ENCODE measurements at regions not wholly inside any gene's neighbourhood (a gene's known extent, or its start where the extent isn't known, plus 50 kb on each side); places are given as distances from the start of the nearest gene placed in this dataset.
"Not testable (repeated sequence)": the region's sequence is repeated elsewhere in the genome, so short reads cannot be mapped to it uniquely, and the experiment has no call there.

DNA sequence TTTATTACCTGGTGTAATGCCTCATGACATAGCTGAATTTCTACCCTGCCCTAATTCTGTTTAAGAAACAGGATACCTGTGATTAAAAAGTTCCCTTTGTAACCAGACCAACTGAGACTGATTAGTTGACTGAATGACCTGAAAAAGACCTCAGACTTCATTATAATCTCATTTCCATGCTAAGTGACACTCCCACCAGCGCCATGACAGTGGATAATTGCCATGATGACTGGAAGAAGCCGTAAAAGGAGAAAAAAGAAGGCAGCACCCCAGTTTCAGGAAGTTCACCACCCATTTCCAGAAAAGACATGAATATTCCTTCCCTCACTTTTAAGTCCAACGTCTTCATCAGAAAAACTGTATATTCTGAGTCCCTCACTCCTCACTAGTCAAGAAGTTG, 125.6 kb upstream of the HS3ST4 start:
- intact Hi-C loops (cut with micrococcal nuclease), result no loop called here
- H3K4me1 Mint-ChIP-seq, result no peaks in the 10 kb centered on the region
- POLR2A ChIA-PET (ENCODE audit: partially characterized antibody), result no interaction called here
- no peaks in the 10 kb centered on the region for H3K36me3 ChIP-seq (ENCODE audit: insufficient read depth, low read length)
- peaks cover 0 to 7% (median 2%) of the 10 kb centered on the region in 8 donors for H3K9me3 Mint-ChIP-seq
- H3K4me1 ChIP-seq (ENCODE audit: insufficient read depth, low read length), result no peaks in the 10 kb centered on the region
- no peak overlapping the region for H3K27ac Mint-ChIP-seq
- H3K4me3 ChIP-seq (ENCODE audit: low read length in 2 of 2), result no peak overlapping the region
- no peaks in the 10 kb centered on the region for H3K9me3 ChIP-seq (ENCODE audit: control insufficient read depth in 1 of 2, low read length in 2 of 2)
- H3K27me3 ChIP-seq (ENCODE audit: insufficient read depth, low read length), result no peaks in the 10 kb centered on the region
- H3K27me3 Mint-ChIP-seq, result no peaks in the 10 kb centered on the region
- CTCF ChIA-PET (ENCODE audit: partially characterized antibody), result no interaction called here
- no peak for DNase-seq
- H3K4me3 Mint-ChIP-seq, result no peak overlapping the region
- no peaks in the 10 kb centered on the region for H3K36me3 Mint-ChIP-seq
- H3K27ac ChIP-seq (ENCODE audit: low read depth, low read length), result no peak overlapping the region

DNA sequence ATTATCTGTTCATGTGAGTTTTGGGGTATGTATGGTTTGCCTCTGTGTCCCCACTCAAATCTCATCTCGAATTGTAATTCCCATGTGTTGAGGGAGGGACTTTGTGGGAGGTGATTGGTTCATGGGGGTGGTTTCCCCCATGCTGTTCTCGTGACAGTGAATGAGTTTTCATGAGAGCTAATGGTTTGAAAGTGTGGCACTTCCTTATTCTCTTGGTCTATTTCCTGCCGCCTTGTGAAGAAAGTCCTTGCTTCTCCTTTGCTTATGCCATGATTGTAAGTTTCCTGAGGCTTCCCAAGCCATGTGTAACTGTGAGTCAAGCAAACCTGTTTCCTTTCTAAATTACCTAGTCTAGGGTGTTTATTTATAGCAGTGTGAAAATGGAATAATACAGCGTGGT, 128.1 kb upstream of the HS3ST4 start:
- DNase-seq, result no peak
- no peaks in the 10 kb centered on the region for H3K27me3 ChIP-seq (ENCODE audit: insufficient read depth, low read length)
- no peak overlapping the region for H3K27ac ChIP-seq (ENCODE audit: low read depth, low read length)
- H3K36me3 ChIP-seq (ENCODE audit: insufficient read depth, low read length), result no peaks in the 10 kb centered on the region
- ChIA-PET POLR2A (ENCODE audit: partially characterized antibody) (no interaction called here), CTCF (ENCODE audit: partially characterized antibody) (no interaction called here)
- Mint-ChIP-seq H3K9me3 (peaks cover 4 to 26% (median 7%) of the 10 kb centered on the region in 8 donors), H3K27me3 (no peaks in the 10 kb centered on the region), H3K4me3 (no peak overlapping the region), H3K4me1 (no peaks in the 10 kb centered on the region), H3K27ac (no peak overlapping the region), H3K36me3 (no peaks in the 10 kb centered on the region)
- H3K4me1 ChIP-seq (ENCODE audit: insufficient read depth, low read length), result no peaks in the 10 kb centered on the region
- intact Hi-C loops (cut with micrococcal nuclease), result no loop called here
- no peak overlapping the region for H3K4me3 ChIP-seq (ENCODE audit: low read length in 2 of 2)
- H3K9me3 ChIP-seq (ENCODE audit: control insufficient read depth in 1 of 2, low read length in 2 of 2), result no peaks in the 10 kb centered on the region

DNA sequence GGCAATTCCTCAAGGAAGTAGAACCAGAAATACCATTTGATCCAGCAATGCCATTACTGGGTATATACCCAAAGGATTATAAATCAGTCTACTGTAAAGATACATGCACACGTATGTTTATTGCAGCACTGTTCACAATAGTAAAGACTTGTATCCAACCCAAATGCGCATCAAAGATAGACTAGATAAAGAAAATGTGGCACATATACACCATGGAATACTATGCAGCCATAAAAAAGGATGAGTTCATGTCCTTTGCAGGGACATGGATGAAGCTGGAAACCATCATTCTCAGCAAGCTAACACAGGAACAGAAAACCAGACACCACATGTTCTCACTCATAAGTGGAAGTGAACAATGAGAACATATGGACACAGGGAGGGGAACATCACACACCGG, 130.0 kb upstream of the HS3ST4 start:
- H3K27me3 Mint-ChIP-seq; H3K9me3 ChIP-seq (ENCODE audit: control insufficient read depth in 1 of 2, low read length in 2 of 2); H3K4me3 Mint-ChIP-seq; H3K4me3 ChIP-seq (ENCODE audit: low read length in 2 of 2); intact Hi-C loops (cut with micrococcal nuclease); H3K27ac ChIP-seq (ENCODE audit: low read depth, low read length); H3K4me1 Mint-ChIP-seq; H3K27me3 ChIP-seq (ENCODE audit: insufficient read depth, low read length); H3K36me3 ChIP-seq (ENCODE audit: insufficient read depth, low read length); CTCF ChIA-PET (ENCODE audit: partially characterized antibody); POLR2A ChIA-PET (ENCODE audit: partially characterized antibody); H3K27ac Mint-ChIP-seq; H3K4me1 ChIP-seq (ENCODE audit: insufficient read depth, low read length); H3K36me3 Mint-ChIP-seq; DNase-seq: not testable (repeated sequence)
- H3K9me3 Mint-ChIP-seq, result peaks cover 6 to 31% (median 12%) of the 10 kb centered on the region in 8 donors

DNA sequence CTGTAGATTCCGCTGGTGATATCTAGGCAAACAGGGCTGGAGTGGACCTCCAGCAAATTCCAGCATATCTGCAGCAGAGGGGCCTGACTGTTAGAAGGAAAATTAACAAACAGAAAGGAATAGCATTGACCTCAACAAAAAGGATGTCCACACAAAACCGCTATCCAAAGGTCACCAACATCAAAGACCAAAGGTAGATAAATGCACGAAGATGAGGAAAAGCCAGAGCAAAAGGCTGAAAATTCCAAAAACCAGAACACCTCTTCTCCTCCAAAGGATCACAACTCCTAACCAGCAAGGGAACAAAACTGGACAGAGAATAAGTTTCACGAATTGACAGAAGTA, 134.8 kb upstream of the HS3ST4 start:
- Mint-ChIP-seq H3K27me3 (peaks cover 8 to 13% of the 10 kb centered on the region in 2 donors), H3K9me3 (peaks cover 7 to 31% (median 15%) of the 10 kb centered on the region in 8 donors)
- intact Hi-C loops (cut with micrococcal nuclease); H3K4me1 Mint-ChIP-seq; H3K9me3 ChIP-seq (ENCODE audit: control insufficient read depth in 1 of 2, low read length in 2 of 2); DNase-seq; H3K4me3 ChIP-seq (ENCODE audit: low read length in 2 of 2); CTCF ChIA-PET (ENCODE audit: partially characterized antibody); H3K36me3 Mint-ChIP-seq; POLR2A ChIA-PET (ENCODE audit: partially characterized antibody); H3K4me1 ChIP-seq (ENCODE audit: insufficient read depth, low read length); H3K27me3 ChIP-seq (ENCODE audit: insufficient read depth, low read length); H3K4me3 Mint-ChIP-seq; H3K36me3 ChIP-seq (ENCODE audit: insufficient read depth, low read length); H3K27ac Mint-ChIP-seq; H3K27ac ChIP-seq (ENCODE audit: low read depth, low read length): not testable (repeated sequence)

DNA sequence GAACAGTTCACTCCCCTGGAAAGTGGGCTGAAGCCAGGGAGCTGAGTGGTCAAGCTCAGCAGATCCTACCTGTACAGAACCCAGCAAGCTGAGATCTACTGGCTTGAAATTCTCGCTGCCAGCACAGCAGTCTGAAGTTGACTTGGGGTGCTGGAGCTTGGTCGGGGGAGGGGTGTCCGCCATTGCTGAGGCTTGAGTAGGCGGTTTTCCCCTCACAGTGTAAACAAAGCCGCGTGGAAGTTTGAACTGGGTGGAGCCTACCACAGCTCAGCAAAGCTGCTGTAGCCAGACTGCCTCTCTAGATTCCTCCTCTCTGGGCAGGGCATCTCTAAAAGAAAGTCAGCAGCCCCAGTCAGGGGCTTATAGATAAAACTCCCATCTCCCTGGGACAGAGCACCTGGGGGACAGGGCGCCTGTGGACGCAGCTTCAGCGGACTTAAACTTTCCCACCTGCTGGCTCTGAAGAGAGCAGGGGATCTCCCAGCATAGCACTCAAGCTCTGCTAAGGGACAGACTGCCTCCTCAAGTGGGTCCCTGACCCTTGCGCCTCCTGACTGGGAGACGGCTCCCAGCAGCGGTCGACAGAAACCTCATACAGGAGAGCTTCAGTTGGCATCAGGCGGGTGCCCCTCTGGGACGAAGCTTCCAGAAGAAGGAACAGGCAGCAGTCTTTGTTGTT, 135.3 kb upstream of the HS3ST4 start:
- H3K4me1 ChIP-seq (ENCODE audit: insufficient read depth, low read length); H3K27ac ChIP-seq (ENCODE audit: low read depth, low read length); H3K4me3 ChIP-seq (ENCODE audit: low read length in 2 of 2); DNase-seq; CTCF ChIA-PET (ENCODE audit: partially characterized antibody); H3K27me3 ChIP-seq (ENCODE audit: insufficient read depth, low read length); intact Hi-C loops (cut with micrococcal nuclease); H3K4me1 Mint-ChIP-seq; POLR2A ChIA-PET (ENCODE audit: partially characterized antibody); H3K27ac Mint-ChIP-seq; H3K36me3 Mint-ChIP-seq; H3K4me3 Mint-ChIP-seq; H3K36me3 ChIP-seq (ENCODE audit: insufficient read depth, low read length); H3K9me3 ChIP-seq (ENCODE audit: control insufficient read depth in 1 of 2, low read length in 2 of 2): not testable (repeated sequence)
- peaks cover 7 to 31% (median 14%) of the 10 kb centered on the region in 8 donors for H3K9me3 Mint-ChIP-seq
- H3K27me3 Mint-ChIP-seq, result peaks cover 8 to 13% of the 10 kb centered on the region in 2 donors

DNA sequence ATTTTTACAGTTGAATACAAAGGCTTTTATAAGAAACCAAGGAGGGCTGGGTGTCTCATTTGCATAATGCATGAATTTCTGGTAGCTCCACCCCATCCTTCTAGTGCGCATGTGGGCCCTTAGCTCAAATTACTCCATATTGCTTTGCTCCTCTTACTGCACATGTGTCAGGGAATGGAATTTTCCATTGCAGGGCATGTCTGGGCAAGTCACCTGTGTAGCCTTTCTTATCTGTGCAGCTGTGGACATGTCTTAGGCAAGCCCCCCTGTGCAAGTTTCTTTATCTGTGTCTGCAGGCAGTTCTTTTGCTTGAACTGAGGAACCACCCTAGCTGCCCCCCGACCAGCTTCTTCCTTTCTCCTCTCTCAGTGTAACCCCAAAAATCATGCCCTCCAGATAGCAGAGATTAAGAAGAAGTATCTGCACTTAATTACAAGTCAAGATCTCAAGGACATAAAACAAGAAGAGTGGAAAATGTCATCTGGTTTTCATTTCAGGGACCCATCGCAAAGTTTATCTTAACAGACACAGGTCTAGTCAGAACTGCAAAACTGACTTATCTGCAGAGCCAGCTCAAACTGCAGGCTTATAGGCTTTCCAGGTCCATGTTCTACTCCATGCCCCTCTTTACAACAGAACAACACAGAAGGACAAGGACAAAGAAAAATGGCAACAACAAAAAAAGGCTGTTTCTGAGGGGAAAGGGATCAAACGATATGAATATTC, 137.9 kb upstream of the HS3ST4 start:
- CTCF ChIA-PET (ENCODE audit: partially characterized antibody), result no interaction called here
- H3K4me3 ChIP-seq (ENCODE audit: low read length in 2 of 2), result no peak overlapping the region
- H3K36me3 Mint-ChIP-seq, result no peaks in the 10 kb centered on the region
- H3K9me3 Mint-ChIP-seq, result peaks cover 2 to 19% (median 10%) of the 10 kb centered on the region in 8 donors
- intact Hi-C loops (cut with micrococcal nuclease), result no loop called here
- H3K4me1 ChIP-seq (ENCODE audit: insufficient read depth, low read length), result no peaks in the 10 kb centered on the region
- no peak overlapping the region for H3K4me3 Mint-ChIP-seq
- H3K27ac ChIP-seq (ENCODE audit: low read depth, low read length), result no peak overlapping the region
- DNase-seq, result no peak
- no peaks in the 10 kb centered on the region for H3K4me1 Mint-ChIP-seq
- no peaks in the 10 kb centered on the region for H3K27me3 ChIP-seq (ENCODE audit: insufficient read depth, low read length)
- POLR2A ChIA-PET (ENCODE audit: partially characterized antibody), result no interaction called here
- H3K9me3 ChIP-seq (ENCODE audit: control insufficient read depth in 1 of 2, low read length in 2 of 2), result no peaks in the 10 kb centered on the region
- no peaks in the 10 kb centered on the region for H3K36me3 ChIP-seq (ENCODE audit: insufficient read depth, low read length)
- H3K27me3 Mint-ChIP-seq, result peaks cover 8 to 13% of the 10 kb centered on the region in 2 donors
- no peak overlapping the region for H3K27ac Mint-ChIP-seq

DNA sequence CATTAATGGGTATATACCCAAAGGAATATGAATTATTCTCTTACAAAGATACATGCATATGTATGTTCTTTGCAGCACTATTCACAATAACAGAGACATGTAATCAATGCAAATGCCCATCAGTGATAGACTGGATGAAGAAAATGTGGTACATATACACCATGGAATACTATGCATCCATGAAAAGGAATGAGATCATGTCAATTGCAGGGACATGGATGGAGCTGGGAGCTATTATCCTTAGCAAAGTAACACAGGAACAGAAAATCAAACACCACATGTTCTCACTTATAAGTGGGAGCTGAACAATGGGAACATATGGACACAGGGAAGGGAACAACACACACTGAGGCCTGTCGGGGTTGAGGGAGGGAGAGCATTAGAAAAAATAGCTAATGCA, 141.1 kb upstream of the HS3ST4 start:
- Histone ChIP-seq H3K27me3 (ENCODE audit: insufficient read depth, low read length) (no peaks in the 10 kb centered on the region), H3K36me3 (ENCODE audit: insufficient read depth, low read length) (no peaks in the 10 kb centered on the region), H3K4me1 (ENCODE audit: insufficient read depth, low read length) (no peaks in the 10 kb centered on the region), H3K27ac (ENCODE audit: low read depth, low read length) (no peak overlapping the region), H3K9me3 (ENCODE audit: control insufficient read depth in 1 of 2, low read length in 2 of 2) (no peaks in the 10 kb centered on the region), H3K4me3 (ENCODE audit: low read length in 2 of 2) (no peak overlapping the region)
- Mint-ChIP-seq H3K4me3 (no peak overlapping the region), H3K4me1 (no peaks in the 10 kb centered on the region), H3K27ac (no peak overlapping the region), H3K9me3 (peaks cover 0 to 18% (median 5%) of the 10 kb centered on the region in 8 donors), H3K27me3 (peaks cover 10 to 12% of the 10 kb centered on the region in 2 donors), H3K36me3 (no peaks in the 10 kb centered on the region)
- no peak for DNase-seq
- POLR2A ChIA-PET (ENCODE audit: partially characterized antibody), result no interaction called here
- CTCF ChIA-PET (ENCODE audit: partially characterized antibody), result no interaction called here
- intact Hi-C loops (cut with micrococcal nuclease), result no loop called here

Measured in CD4-positive, alpha-beta memory T cell (primary cell).